Activated CD8-positive, alpha-beta memory T cell treated with anti-CD3 and anti-CD28 coated beads, Interleukin-2, amount 10 ng/mL, durations not matched to agents 7 days and 5 days (primary cell): ENCODE measurements at regions not wholly inside any gene's neighbourhood (a gene's known extent, or its start where the extent isn't known, plus 50 kb on each side); places are given as distances from the start of the nearest gene placed in this dataset.

Experiments
- ATAC-seq: fragments of 150-1000 bp; cut with Tn5 transposase; one replicate; pipeline ENCODE4 v1.10.0; 2021; ENCODE audit warnings: moderate library complexity
- CTCF ChIA-PET: fragments of 350-600 bp; sonication (Branson Sonifier 250); formaldehyde crosslinking; loops from one replicate; lab custom pipeline; 2021; ENCODE audit warnings: antibody characterized with exemption; lab: Charles Lee
- DNase-seq: peaks from one replicate; pipeline ENCODE4 v3.0.0-alpha.2; 2020
- H3K27ac Mint-ChIP-seq: one replicate; pipeline ENCODE4 v1.8.0; 2021; ENCODE audit warnings: mild to moderate bottlenecking, mixed read lengths
- H3K27me3 Mint-ChIP-seq: one replicate; pipeline ENCODE4 v1.8.0; 2021; ENCODE audit warnings: mixed read lengths
- H3K36me3 Mint-ChIP-seq: one replicate; pipeline ENCODE4 v1.8.0; 2021; ENCODE audit warnings: mild to moderate bottlenecking, mixed read lengths
- H3K4me1 Mint-ChIP-seq: one replicate; pipeline ENCODE4 v1.8.0; 2021; ENCODE audit warnings: mixed read lengths
- H3K4me3 Mint-ChIP-seq: one replicate; pipeline ENCODE4 v1.8.0; 2021; ENCODE audit warnings: mild to moderate bottlenecking, moderate library complexity, mixed read lengths
- H3K9me3 Mint-ChIP-seq: one replicate; pipeline ENCODE4 v1.8.0; 2022; ENCODE audit warnings: low read depth, mixed read lengths

DNA sequence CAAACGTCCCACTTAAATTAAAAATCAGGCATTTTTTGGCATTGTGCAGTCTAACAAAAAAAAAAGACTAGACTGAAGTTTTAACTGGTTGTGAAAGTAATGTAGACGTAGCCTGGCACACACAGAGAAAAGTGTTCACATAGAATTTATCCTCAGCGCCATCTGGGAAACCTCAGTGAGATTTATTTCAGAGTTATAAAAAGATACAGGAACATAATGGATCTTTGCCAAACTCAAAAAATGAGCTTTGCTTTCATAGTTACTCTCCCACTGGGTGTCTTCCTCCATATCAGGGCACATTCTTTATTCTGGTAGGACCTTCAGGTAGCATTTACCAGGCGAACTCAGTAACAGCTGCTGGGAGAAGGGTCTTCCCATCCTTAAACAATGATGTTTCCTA is 532.4 kb upstream of the SALL3 start:
- ATAC-seq (no peak), DNase-seq (no peak)
- no peaks in the 10 kb centered on the region for H3K4me1 Mint-ChIP-seq
- H3K27me3 Mint-ChIP-seq = no peaks in the 10 kb centered on the region
- no peak overlapping the region for H3K27ac Mint-ChIP-seq
- no peak overlapping the region for H3K4me3 Mint-ChIP-seq
- CTCF ChIA-PET = no interaction called here
- no peaks in the 10 kb centered on the region for H3K36me3 Mint-ChIP-seq
- peaks cover 2% of the 10 kb centered on the region for H3K9me3 Mint-ChIP-seq

DNA sequence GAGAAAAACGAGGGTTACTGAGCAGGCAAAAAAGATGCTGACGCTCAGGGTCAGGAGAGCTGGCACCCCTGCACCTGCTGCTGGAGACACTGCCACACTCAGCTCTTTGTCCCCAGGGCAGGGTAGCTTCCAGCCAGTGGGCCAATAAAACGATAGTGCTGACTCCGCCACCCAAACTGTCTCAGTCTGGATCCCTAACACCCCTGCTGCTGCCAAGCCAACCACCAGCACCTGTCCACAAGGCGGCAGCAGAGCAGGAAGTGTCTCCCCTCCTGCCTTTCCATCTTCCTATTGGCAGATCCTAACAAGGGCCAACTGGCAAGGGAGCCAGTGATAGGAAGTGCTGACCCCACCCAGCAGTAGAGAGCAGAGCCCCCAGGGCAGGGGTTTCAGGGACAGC is 531.5 kb upstream of the SALL3 start:
- Mint-ChIP-seq H3K27ac (no peak overlapping the region), H3K4me1 (no peaks in the 10 kb centered on the region), H3K27me3 (no peaks in the 10 kb centered on the region), H3K4me3 (no peak overlapping the region), H3K9me3 (peaks cover 2% of the 10 kb centered on the region), H3K36me3 (no peaks in the 10 kb centered on the region)
- ATAC-seq (no peak), DNase-seq (no peak)
- CTCF ChIA-PET = no interaction called here

DNA sequence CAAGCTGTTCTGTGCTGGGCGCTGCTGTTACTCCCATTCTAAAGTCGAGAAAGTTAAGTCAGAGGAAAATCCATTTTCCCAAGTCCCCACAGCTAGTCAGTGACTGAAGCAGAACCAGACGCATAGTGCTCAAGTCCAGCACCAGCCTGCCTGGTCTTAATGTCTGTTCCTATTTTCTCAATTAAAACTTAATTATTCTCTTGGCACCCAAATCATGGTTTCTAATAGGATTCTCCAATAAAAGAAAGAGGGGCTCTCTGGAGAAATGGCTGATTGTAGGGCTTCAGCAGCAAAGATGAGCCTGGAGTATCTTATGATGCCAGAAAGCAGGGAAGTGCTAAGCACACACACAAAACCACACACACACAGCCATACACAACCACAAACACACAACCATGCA is 531.0 kb upstream of the SALL3 start:
- DNase-seq (no peak), ATAC-seq (no peak)
- no peak overlapping the region for H3K4me3 Mint-ChIP-seq
- no peak overlapping the region for H3K27ac Mint-ChIP-seq
- H3K36me3 Mint-ChIP-seq = no peaks in the 10 kb centered on the region
- H3K9me3 Mint-ChIP-seq = peaks cover 2% of the 10 kb centered on the region
- H3K27me3 Mint-ChIP-seq = no peaks in the 10 kb centered on the region
- CTCF ChIA-PET = no interaction called here
- H3K4me1 Mint-ChIP-seq = no peaks in the 10 kb centered on the region

DNA sequence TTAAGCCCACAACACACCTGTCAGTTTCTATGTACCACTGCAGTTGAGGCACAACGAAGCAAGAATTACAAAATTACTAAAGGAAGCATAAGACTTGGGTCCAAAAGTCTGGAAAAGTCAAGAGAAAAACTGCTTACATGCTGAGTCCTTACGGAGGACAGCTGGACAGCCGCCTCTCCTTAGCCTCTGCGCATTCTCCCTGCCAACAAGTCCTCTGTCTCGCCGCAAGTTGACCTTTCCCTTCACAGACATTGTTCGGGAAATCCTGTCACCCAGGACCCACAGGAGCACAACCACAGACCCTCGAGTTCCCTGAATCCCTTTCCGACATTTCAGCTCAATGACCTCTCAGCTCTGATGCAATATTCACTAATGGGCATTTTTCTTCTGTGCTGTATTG is 525.4 kb upstream of the SALL3 start:
- peaks cover 2% of the 10 kb centered on the region for H3K9me3 Mint-ChIP-seq

DNA sequence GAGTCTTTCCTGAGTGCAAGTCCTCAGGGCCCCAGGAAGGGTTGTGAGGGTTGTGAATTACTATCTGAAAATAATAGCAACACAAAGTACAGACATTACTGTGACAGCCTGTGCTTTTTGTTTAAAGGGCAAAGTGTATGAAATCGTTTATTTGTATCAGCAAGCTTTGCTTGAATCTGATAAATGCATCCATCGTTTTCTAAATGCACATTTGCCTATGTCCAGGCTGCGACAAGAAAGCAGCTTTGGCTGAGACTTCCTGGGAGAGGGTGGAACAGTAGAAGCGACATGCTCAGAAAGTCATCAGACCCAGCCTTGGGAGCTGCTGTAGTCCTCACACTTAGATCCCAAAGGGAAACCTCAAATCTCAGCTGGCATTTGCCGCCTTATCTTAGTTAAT is 524.2 kb upstream of the SALL3 start:
- H3K4me3 Mint-ChIP-seq = no peak overlapping the region
- H3K36me3 Mint-ChIP-seq = no peaks in the 10 kb centered on the region
- ATAC-seq = no peak
- CTCF ChIA-PET = no interaction called here
- H3K4me1 Mint-ChIP-seq = no peaks in the 10 kb centered on the region
- DNase-seq = no peak
- H3K27ac Mint-ChIP-seq = no peak overlapping the region
- no peaks in the 10 kb centered on the region for H3K27me3 Mint-ChIP-seq
- H3K9me3 Mint-ChIP-seq = peaks cover 2% of the 10 kb centered on the region

More for the DNA sequence above, 525.4 kb upstream of the SALL3 start:
- DNase-seq = no peak
- CTCF ChIA-PET = no interaction called here
- Mint-ChIP-seq H3K36me3 (no peaks in the 10 kb centered on the region), H3K4me3 (no peak overlapping the region), H3K27ac (no peak overlapping the region), H3K4me1 (no peaks in the 10 kb centered on the region), H3K27me3 (no peaks in the 10 kb centered on the region)
- no peak for ATAC-seq

DNA sequence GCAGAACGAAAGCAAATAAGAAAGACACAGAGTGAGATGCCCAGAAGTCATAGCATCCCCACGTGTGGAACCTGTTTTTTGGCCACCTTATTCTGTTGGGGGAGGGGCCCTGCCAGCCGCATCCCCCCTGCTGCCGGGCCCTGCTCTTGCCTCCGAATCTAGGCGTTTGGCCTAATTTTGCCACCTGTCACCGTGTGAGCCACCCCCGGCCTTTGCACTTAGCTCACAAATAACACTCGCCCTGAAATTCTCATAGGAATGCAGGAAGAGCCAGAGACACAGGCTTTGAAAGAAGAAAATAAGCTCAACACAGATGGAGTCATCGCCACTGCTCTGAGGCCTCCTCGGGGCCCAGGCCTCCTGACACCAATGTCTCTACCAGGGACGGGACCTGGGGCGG is 522.6 kb upstream of the SALL3 start:
- Mint-ChIP-seq H3K27ac (no peak overlapping the region), H3K9me3 (peaks cover 2% of the 10 kb centered on the region), H3K36me3 (no peaks in the 10 kb centered on the region), H3K4me3 (no peak overlapping the region), H3K27me3 (no peaks in the 10 kb centered on the region), H3K4me1 (no peaks in the 10 kb centered on the region)
- ATAC-seq (no peak), DNase-seq (no peak)
- CTCF ChIA-PET = no interaction called here

DNA sequence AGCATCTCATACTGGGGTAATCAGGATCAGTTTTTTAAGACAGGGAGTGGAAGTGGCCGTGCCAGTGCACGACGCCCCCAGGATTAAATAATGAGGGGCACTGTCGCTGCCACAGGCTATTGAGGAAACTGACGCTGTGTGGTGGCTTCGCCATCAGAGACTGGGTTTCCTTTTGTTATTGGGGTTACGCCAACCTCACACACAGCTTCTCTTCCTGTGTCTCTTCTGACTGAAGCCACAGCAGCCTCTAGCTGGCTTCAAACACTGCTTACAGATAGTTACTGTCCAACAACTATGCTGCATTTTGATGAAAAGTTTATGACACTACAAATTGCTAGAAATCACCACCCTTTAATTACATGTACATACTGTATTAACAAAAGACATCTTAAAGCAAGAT is 521.9 kb upstream of the SALL3 start:
- CTCF ChIA-PET = no interaction called here
- no peak overlapping the region for H3K27ac Mint-ChIP-seq
- ATAC-seq (no peak), DNase-seq (no peak)
- H3K4me1 Mint-ChIP-seq = no peaks in the 10 kb centered on the region
- no peak overlapping the region for H3K4me3 Mint-ChIP-seq
- H3K9me3 Mint-ChIP-seq = peaks cover 2% of the 10 kb centered on the region
- H3K36me3 Mint-ChIP-seq = no peaks in the 10 kb centered on the region
- no peaks in the 10 kb centered on the region for H3K27me3 Mint-ChIP-seq

DNA sequence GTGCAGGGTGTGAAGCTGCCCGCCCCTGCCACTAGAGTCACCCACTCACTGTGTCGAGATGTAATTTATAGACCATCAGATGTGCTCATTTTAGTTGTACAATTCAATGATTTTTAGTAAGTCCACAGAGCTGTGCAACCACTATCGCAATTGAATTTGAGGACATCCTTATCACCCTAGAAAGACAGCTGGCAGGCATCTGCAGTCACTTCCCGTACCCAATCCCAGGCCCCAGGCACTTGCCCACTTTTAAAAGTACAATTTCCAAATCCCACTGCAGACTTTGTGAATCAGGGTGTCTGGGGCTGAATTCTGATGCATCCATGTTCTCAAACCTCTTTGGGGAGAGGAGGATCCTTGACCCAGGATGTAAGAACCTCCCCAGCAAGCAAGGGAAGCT is 521.3 kb upstream of the SALL3 start:
- ATAC-seq = no peak
- Mint-ChIP-seq H3K4me1 (no peaks in the 10 kb centered on the region), H3K36me3 (no peaks in the 10 kb centered on the region), H3K27me3 (no peaks in the 10 kb centered on the region), H3K27ac (no peak overlapping the region), H3K9me3 (peaks cover 3% of the 10 kb centered on the region), H3K4me3 (no peak overlapping the region)
- CTCF ChIA-PET = no interaction called here
- DNase-seq = no peak

DNA sequence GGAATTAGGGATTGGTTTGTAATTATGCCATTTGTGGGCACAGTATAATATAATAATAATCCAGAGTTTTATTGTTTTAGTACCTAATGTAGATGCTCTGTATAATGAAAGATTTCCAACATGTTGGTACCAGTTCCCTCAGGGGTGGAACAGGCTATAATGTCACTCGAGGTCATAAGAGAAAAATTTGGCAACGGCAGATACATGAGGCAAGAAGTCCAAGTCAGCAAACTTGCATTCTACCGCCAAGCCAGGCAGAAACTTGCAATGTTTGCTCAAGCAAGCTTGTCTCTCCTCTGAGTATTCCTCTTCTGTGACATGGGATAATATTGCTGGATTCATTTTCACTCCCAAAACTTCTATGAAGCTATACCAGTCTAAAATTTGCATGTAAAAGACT is 520.0 kb upstream of the SALL3 start:
- H3K27ac Mint-ChIP-seq = no peak overlapping the region
- no peak overlapping the region for H3K4me3 Mint-ChIP-seq
- peaks cover 8% of the 10 kb centered on the region for H3K9me3 Mint-ChIP-seq
- DNase-seq = no peak
- H3K4me1 Mint-ChIP-seq = no peaks in the 10 kb centered on the region
- no peaks in the 10 kb centered on the region for H3K36me3 Mint-ChIP-seq
- no peak for ATAC-seq
- no peaks in the 10 kb centered on the region for H3K27me3 Mint-ChIP-seq
- CTCF ChIA-PET = no interaction called here

DNA sequence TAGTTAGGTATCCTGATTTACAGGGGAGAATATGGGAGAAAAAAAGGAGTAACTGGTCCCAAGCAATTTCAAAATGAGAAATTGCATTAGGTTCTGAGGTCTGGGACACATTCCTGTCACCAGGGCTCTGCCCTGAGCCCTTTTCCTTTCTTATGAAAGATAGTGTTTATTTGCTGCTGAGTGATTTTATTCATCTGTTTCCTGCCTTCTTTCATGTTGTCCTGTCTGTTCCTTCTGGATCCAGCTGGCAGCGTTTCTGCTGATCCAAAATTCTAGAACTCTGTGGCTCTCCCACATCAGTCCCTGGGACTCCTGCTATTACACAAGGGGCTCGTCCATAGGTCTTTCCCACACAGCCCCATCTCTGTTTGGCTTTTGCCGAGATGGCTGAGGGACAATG is 519.1 kb upstream of the SALL3 start:
- CTCF ChIA-PET = no interaction called here
- ATAC-seq (no peak), DNase-seq (no peak)
- H3K36me3 Mint-ChIP-seq = no peaks in the 10 kb centered on the region
- no peaks in the 10 kb centered on the region for H3K4me1 Mint-ChIP-seq
- no peak overlapping the region for H3K4me3 Mint-ChIP-seq
- no peak overlapping the region for H3K27ac Mint-ChIP-seq
- no peaks in the 10 kb centered on the region for H3K27me3 Mint-ChIP-seq
- H3K9me3 Mint-ChIP-seq = peaks cover 12% of the 10 kb centered on the region

DNA sequence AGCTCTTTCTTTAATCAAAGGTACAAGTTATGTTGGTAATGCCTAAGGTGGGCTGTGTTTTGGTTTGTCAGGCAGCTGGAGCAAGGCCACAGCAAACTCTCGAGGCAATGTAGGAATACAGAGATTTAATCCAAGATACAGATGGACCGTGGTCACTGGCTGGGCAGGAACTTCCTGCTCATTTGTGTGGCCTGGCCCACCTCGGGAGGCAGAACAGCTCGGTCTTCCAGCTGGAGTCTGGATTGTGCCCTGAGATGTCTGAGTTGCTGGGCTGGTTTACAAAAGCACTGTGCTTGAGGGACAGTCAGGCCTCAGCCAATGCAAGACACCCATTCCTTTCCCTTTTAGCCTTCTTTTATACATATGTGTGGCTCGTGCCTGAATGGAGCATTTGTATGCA is 506.1 kb upstream of the SALL3 start:
- no peak for ATAC-seq
- no peak overlapping the region for H3K27ac Mint-ChIP-seq
- no peak overlapping the region for H3K4me3 Mint-ChIP-seq
- no peaks in the 10 kb centered on the region for H3K36me3 Mint-ChIP-seq
- peaks cover 2% of the 10 kb centered on the region for H3K9me3 Mint-ChIP-seq
- CTCF ChIA-PET = no interaction called here
- no peaks in the 10 kb centered on the region for H3K4me1 Mint-ChIP-seq
- H3K27me3 Mint-ChIP-seq = no peaks in the 10 kb centered on the region
- no peak for DNase-seq

DNA sequence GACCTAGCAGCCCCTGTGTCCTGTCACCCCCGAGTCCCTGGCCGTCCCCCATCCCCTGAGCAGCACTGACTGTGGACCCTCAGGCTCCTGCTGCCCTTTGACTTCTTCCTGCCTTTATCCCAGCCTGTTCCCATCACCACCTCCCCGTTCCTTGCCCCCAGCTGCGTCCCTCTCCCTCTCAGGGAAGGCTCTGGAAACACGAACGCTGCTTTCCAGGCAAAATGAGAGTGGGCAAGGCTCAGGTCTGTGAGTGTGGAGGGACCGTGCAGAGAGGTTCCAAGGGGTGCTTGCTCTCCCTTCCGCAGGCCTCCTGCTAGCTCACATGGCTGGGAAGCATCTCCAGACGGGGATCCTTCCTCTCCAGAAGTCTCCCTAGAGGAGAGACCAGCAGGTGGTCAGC is 501.8 kb upstream of the SALL3 start:
- Mint-ChIP-seq H3K4me1 (no peaks in the 10 kb centered on the region), H3K27me3 (no peaks in the 10 kb centered on the region), H3K9me3 (peaks cover 3% of the 10 kb centered on the region), H3K36me3 (no peaks in the 10 kb centered on the region), H3K27ac (no peak overlapping the region), H3K4me3 (no peak overlapping the region)
- CTCF ChIA-PET = no interaction called here
- DNase-seq = no peak
- ATAC-seq = no peak

DNA sequence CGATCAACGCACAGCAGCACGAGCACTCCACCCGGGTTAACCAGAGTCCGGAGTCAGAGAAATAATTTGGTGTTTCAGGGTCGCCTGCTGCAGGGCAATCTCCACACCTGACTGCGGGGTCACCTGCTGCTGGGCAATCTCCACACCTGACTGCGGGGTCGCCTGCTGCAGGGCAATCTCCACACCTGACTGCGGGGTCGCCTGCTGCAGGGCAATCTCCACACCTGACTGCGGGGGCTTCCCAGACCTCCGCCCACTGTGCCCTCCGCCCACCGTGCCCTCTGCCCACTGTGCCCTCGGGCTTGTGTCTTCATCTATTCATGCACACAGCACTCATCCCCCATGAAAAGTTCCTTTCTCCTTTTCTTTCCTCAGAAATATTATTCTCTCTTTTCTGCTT is 500.2 kb upstream of the SALL3 start:
- Mint-ChIP-seq H3K9me3 (peaks cover 3% of the 10 kb centered on the region), H3K4me1 (no peaks in the 10 kb centered on the region), H3K4me3 (no peak overlapping the region), H3K27ac (no peak overlapping the region), H3K27me3 (no peaks in the 10 kb centered on the region), H3K36me3 (no peaks in the 10 kb centered on the region)
- DNase-seq (no peak), ATAC-seq (no peak)
- CTCF ChIA-PET = no interaction called here

DNA sequence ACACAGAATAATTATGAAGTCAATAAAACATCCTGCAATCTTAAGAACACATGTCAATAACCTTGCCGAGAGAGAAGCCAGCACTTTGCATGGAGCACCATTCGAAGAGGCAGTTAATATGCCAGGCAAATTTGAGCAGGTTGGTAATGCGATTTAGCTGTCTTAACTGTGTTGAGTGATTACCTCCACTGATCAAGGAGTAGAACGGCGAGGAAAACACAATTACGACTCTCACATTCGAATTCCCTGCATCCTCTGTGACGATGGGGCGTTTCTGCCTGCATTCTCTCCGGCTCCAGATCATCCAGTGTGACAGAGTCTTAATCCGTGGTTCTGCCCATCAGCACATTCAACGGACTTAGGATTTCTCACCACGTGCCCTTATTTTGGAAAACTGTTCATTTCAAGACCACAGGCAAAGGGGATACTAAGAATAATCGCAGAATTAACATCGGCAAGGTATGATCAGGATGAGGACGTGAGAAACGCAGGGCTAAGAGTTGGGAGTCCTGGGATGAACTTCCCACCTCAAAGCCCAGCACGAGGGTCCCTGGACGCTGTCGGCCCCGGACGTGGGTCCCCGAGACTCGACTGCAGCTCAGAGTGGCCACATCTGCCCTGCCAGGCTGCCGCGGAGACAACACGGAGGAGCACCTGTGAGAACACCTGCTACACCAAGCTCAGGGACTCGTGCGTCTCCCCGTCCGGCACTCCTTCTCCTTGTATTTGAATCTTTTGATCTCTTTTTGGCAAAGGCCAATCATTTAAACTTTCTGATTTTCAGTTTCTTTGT is 499.2 kb upstream of the SALL3 start:
- Mint-ChIP-seq H3K36me3 (no peaks in the 10 kb centered on the region), H3K27me3 (no peaks in the 10 kb centered on the region), H3K9me3 (peaks cover 3% of the 10 kb centered on the region), H3K4me3 (no peak overlapping the region), H3K4me1 (no peaks in the 10 kb centered on the region), H3K27ac (no peak overlapping the region)
- CTCF ChIA-PET = no interaction called here
- no peak for ATAC-seq
- DNase-seq = no peak

DNA sequence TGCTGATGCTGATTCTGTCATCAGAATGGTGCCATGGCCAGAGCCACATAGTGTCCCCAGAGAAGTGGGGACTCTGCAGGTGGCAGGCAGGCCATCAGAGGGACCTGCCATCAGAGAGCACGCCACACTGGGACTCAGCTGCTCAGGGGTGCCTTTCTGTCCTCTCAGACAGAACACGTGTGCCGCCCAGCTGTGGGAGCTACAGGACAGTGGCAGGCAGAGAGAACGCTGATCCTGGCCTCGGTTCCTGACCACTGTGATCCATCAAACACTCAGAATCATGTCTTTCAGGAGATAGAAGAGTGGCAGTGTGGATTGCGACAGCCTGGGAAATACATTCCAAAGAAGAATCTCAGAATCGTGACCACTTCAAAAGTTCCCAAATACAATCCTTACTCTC is 497.2 kb upstream of the SALL3 start:
- Mint-ChIP-seq H3K4me1 (no peaks in the 10 kb centered on the region), H3K27me3 (no peaks in the 10 kb centered on the region), H3K9me3 (peaks cover 3% of the 10 kb centered on the region), H3K36me3 (no peaks in the 10 kb centered on the region), H3K4me3 (no peak overlapping the region), H3K27ac (no peak overlapping the region)
- CTCF ChIA-PET = no interaction called here
- DNase-seq (no peak), ATAC-seq (no peak)
